HG02571 (cell line): ENCODE measurements at regions not wholly inside any gene's neighbourhood (a gene's known extent, or its start where the extent isn't known, plus 50 kb on each side); places are given as distances from the start of the nearest gene placed in this dataset.

ENCODE experiments used
- ATAC-seq: cut with Tn5 transposase; IDR thresholded peaks from one replicate; pipeline ENCODE4 v1.9.1; 2021; ENCODE audit warnings: mild to moderate bottlenecking, moderate library complexity; ENCODE audit not compliant: unreplicated experiment

- no peak for ATAC-seq
Measured at GRCh38 chr1:68378296-68379084, 71.3 kb downstream of the RPE65 start.

GRCh38 chr1:68377098-68377497 is 72.7 kb downstream of the RPE65 start:
- no peak for ATAC-seq

- no peak for ATAC-seq
Measured at GRCh38 chr1:68376441-68376840, 73.3 kb downstream of the RPE65 start.

GRCh38 chr1:68375919-68376318 is 73.8 kb downstream of the RPE65 start:
- no peak for ATAC-seq

DNA sequence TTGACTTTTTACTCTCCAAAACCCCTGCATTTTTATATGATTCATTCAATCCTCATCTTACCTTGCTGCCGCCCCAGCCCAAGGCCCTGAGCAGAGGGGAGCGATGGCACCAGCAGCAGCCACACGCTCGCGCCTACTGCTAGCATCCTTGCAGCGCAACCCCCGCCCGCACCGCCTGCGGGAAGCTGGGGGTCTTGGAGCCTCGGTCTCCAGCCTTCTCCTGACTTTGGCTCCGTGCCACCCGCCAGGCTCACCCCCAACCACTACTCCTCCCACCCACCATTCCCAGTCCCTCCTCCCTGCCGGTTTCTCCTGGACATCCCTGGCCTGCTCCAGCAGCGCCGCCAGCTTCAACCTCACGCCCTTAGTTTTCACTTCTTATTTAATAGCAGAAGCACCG is 76.6 kb downstream of the RPE65 start:
- no peak for ATAC-seq

GRCh38 chr1:68372487-68372886 is 77.3 kb downstream of the RPE65 start:
- no peak for ATAC-seq

GRCh38 chr1:68370101-68370915 is 79.4 kb downstream of the RPE65 start:
- ATAC-seq, result no peak

DNA sequence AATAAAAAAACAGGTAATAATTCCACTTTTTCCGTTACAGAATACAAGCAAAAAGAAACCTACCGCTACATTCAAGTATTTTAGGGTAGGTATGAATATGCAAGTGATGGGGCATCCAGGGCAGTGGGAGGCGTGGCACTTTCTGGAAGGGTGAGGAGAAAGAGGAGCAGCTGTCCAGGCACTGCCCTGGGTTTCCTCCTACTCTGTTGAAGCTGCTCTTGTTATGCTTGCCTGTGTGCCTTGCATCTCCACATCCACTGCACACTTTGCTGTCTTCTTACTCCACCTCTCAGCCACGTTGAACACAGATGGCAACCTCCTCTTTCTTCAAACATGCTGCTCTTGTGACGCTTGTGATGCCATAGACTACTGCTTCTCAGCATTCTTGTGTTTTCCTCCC is 83.2 kb downstream of the RPE65 start:
- ATAC-seq, result no peak

DNA sequence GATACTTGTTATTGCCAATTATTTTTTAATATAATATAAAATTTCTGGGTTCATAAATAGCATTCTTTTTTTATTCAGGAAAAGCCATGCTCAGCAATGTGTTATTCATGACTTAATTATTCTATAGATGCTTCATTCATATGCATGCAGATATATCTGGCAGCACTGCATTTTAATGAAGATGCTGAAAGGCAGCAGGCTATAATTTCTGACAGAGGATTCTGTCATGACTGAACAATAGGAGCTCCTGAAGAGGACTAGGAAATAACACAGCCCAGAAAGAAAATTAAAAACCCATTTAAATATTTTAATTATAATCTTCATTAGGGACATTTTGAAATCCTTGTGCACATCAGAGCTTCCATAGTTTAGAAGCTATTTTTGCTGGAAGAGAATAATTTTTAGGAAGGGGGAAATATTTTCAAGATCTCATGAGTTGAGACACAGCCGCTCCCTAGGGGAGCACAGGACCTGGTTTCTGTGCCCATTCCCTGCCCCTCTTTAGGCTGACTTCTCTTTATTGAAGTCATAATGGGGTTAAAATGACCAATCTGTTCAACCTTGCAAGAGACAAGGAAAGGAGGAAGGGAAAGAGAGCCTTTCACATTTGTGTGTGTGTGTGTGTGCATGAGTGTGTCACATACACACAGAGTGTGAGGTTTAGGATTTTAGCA is 83.9 kb downstream of the RPE65 start:
- ATAC-seq, result no peak

GRCh38 chr1:68363339-68363738 is 86.4 kb downstream of the RPE65 start:
- ATAC-seq, result no peak

- ATAC-seq, result no peak
Measured at GRCh38 chr1:68361346-68361910, 88.3 kb downstream of the RPE65 start.

GRCh38 chr1:68359045-68359444 is 90.7 kb downstream of the RPE65 start:
- no peak for ATAC-seq

DNA sequence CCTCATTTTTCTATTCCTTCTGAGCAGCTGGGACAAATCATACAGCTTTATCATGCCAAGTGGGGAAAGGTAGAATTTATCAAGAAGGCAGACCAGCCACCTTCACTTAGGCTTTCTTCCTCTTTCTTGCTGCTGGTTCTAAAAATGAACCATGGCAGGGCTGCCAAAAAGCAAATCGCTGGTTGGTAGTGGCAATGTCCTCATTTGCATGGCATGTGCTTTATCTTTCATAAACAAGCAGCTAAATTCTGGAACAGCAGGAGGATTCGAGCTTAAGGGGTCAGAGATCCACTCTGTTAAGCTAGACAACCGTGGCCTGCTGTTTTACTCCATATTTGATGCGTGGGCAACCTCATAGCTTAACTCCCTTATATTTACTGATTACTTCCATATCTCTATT is 91.3 kb downstream of the RPE65 start:
- ATAC-seq, result no peak

GRCh38 chr1:68355614-68356013 is 94.1 kb downstream of the RPE65 start:
- ATAC-seq, result no peak

DNA sequence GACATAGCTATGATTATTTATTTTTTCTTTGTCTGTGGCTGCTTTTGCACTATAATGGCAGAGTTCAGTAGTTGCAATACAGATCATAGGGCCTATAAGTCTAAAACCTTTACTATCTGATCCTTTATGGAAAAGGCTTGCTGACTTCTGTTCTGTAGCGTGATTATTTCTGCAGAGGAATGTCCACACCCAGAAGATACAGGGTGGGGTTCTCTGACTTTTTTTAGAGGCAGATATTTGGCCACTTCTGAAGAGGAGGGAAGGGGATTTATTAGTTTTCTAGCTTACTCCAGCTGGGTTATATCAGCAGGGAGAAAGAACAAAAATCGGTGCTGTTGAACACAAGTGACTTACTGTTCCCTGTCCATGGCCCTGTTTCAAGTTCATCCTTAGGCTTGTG is 97.6 kb downstream of the RPE65 start:
- no peak for ATAC-seq

GRCh38 chr1:68347415-68347814 is 102.3 kb downstream of the RPE65 start:
- ATAC-seq, result peak; percentile 78

GRCh38 chr1:68346188-68346808 is 103.5 kb downstream of the RPE65 start:
- no peak for ATAC-seq

DNA sequence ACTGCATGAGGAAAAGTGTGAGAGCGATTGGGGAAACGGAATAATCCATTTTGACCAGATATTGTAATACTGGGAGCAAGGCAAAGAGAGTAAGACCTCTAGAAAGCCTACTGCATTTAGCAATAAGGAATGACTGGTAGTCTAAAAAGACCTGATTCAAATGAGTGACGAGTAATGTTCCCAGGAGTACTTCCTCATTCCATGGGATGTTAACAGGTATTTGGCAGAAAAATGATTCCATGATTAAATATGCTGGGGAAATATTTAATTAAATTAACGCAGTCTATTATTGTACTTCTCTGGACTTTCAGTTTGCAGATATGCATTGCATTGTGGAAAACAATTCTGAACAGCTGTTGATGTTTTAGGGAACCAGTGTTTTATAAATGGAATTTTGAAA is 105.5 kb downstream of the RPE65 start:
- no peak for ATAC-seq

- no peak for ATAC-seq
Measured at GRCh38 chr1:68340951-68341350, 108.6 kb upstream of the WLS start.

GRCh38 chr1:68339505-68339904 is 107.2 kb upstream of the WLS start:
- no peak for ATAC-seq

GRCh38 chr1:68338081-68338480 is 105.8 kb upstream of the WLS start:
- no peak for ATAC-seq
